ENCODE measurements at regions not wholly inside any gene's neighbourhood (a gene's known extent, or its start where the extent isn't known, plus 50 kb on each side); places are given as distances from the start of the nearest gene placed in this dataset.

GRCh38 chr5:30438785-30439184 is 754.7 kb upstream of the CDH6 start:
- Histone ChIP-seq H3K79me2 (ENCODE audit: insufficient read depth, low read length) (no peaks in the 10 kb centered on the region), H2AFZ (ENCODE audit: low read length) (no peak overlapping the region), H3K79me1 (ENCODE audit: insufficient read depth, low read depth, low read length, poor library complexity, severe bottlenecking) (no peaks in the 10 kb centered on the region), H3K9ac (ENCODE audit: extremely low read depth, insufficient read length, low read length) (no peak overlapping the region), H3K14ac (ENCODE audit: insufficient read depth, low read length) (no peak overlapping the region), H3K27ac (ENCODE audit: insufficient read length, low read depth, low read length) (no peak overlapping the region), H4K91ac (ENCODE audit: insufficient read length, low read depth, low read length) (no peak overlapping the region), H3T11ph (ENCODE audit: low read length) (no peak overlapping the region), H3K4ac (ENCODE audit: low read depth, low read length) (no peak overlapping the region), H3K18ac (ENCODE audit: insufficient read length, low read depth, low read length) (no peak overlapping the region), H3K23me2 (ENCODE audit: insufficient read length, low read depth, low read length, poor library complexity, severe bottlenecking) (no peaks in the 10 kb centered on the region), H2BK15ac (ENCODE audit: low read depth, low read length) (no peak overlapping the region), H3K56ac (ENCODE audit: insufficient read length, low read depth, low read length) (no peak overlapping the region), H2BK120ac (ENCODE audit: low read depth, low read length, poor library complexity, severe bottlenecking) (no peak overlapping the region), H4K5ac (ENCODE audit: insufficient read length, low read depth, low read length) (no peak overlapping the region), H3K4me1 (ENCODE audit: insufficient read depth, low read length) (no peaks in the 10 kb centered on the region; the same call in 1 of the 2 replicates), H2BK20ac (ENCODE audit: low read depth, low read length, poor library complexity, severe bottlenecking) (no peak overlapping the region), H2AK5ac (ENCODE audit: insufficient read length, low read length) (no peak overlapping the region), H2BK12ac (ENCODE audit: insufficient read length, low read depth, low read length) (no peak overlapping the region), H3K27me3 (ENCODE audit: insufficient read depth, low read length) (no peaks in the 10 kb centered on the region), H3K4me2 (ENCODE audit: insufficient read depth, insufficient read length, low read length) (no peak overlapping the region), H4K20me1 (ENCODE audit: control insufficient read depth, insufficient read depth, insufficient read length) (no peaks in the 10 kb centered on the region), H3K23ac (ENCODE audit: insufficient read length, low read depth, low read length) (no peak overlapping the region), H2BK5ac (ENCODE audit: insufficient read length, low read length) (no peak overlapping the region), H3K9me3 (ENCODE audit: control insufficient read depth, low read depth, low read length) (no peaks in the 10 kb centered on the region), H4K8ac (replicated peaks; ENCODE audit: insufficient read length, low read depth, low read length) (no peak overlapping the region)
- 0 out of 3 replicates have a peak, but pooled peaks have one; percentile 21 for TF ChIP-seq CTCF (conservative IDR thresholded peaks at IDR 0.05)
- Mint-ChIP-seq H3K9me3 (peaks cover 12 to 15% of the 10 kb centered on the region in 2 experiments; a peak in 4 of 5 replicates), H3K27me3 (ENCODE audit: low read depth) (no peaks in the 10 kb centered on the region), H3K4me1 (peaks cover 3 to 4% of the 10 kb centered on the region in 2 experiments; a peak in 3 of 4 replicates), H3K36me3 (ENCODE audit: insufficient read depth in 1 of 3, low read depth in 3 of 3) (peaks cover 2 to 8% (median 8%) of the 10 kb centered on the region in 3 experiments; a peak in 5 of 7 replicates), H3K27ac (no peak overlapping the region), H3K4me3 (no peak overlapping the region)
- no peak for DNase-seq
- no CpG with 5 or more reads among the region's 1 CpG for WGBS (ENCODE audit: extremely low coverage, insufficient read length, low lambda C conversion rate)

Data from H9 (cell line).